HG03060 (cell line): ENCODE measurements at regions not wholly inside any gene's neighbourhood (a gene's known extent, or its start where the extent isn't known, plus 50 kb on each side); places are given as distances from the start of the nearest gene placed in this dataset.
A peak's percentile ranks its signal among the peaks of the same experiment; 100 is the strongest.

ENCODE experiments used
- ATAC-seq: cut with Tn5 transposase; IDR thresholded peaks from one replicate; pipeline ENCODE4 v1.9.1; 2021; ENCODE audit warnings: low read depth, moderate number of reproducible peaks; ENCODE audit not compliant: unreplicated experiment

- no peak for ATAC-seq
Observed at GRCh38 chr3:14304101-14305045, 98.0 kb upstream of the SLC6A6 start.

GRCh38 chr3:14305324-14305723 is 97.1 kb upstream of the SLC6A6 start:
- ATAC-seq, result no peak

GRCh38 chr3:14306142-14306541 is 96.3 kb upstream of the SLC6A6 start:
- no peak for ATAC-seq

GRCh38 chr3:14307656-14308302 is 94.6 kb upstream of the SLC6A6 start:
- ATAC-seq, result no peak

- no peak for ATAC-seq
Observed at GRCh38 chr3:14311729-14312128, 90.7 kb upstream of the SLC6A6 start.

GRCh38 chr3:14312375-14312774 is 90.0 kb upstream of the SLC6A6 start:
- no peak for ATAC-seq

- no peak for ATAC-seq
Observed at GRCh38 chr3:14317057-14317553, 85.3 kb upstream of the SLC6A6 start.

GRCh38 chr3:14318646-14319045 is 83.8 kb upstream of the SLC6A6 start:
- ATAC-seq, result no peak

GRCh38 chr3:14319654-14320182 is 82.7 kb upstream of the SLC6A6 start:
- peak; percentile 97 for ATAC-seq

- ATAC-seq, result no peak
Observed at GRCh38 chr3:14320219-14320618, 82.2 kb upstream of the SLC6A6 start.

GRCh38 chr3:14322001-14322400 is 80.4 kb upstream of the SLC6A6 start:
- ATAC-seq, result no peak

- ATAC-seq, result no peak
Observed at GRCh38 chr3:14322667-14323295, 79.6 kb upstream of the SLC6A6 start.

GRCh38 chr3:14323401-14324223 is 78.8 kb upstream of the SLC6A6 start:
- no peak for ATAC-seq

- no peak for ATAC-seq
Observed at GRCh38 chr3:14324224-14324944, 78.0 kb upstream of the SLC6A6 start.

GRCh38 chr3:14328422-14328821 is 74.0 kb upstream of the SLC6A6 start:
- no peak for ATAC-seq

- ATAC-seq, result no peak
Observed at GRCh38 chr3:14329116-14329830, 73.1 kb upstream of the SLC6A6 start.

GRCh38 chr3:14329842-14330241 is 72.6 kb upstream of the SLC6A6 start:
- no peak for ATAC-seq

- ATAC-seq, result no peak
Observed at GRCh38 chr3:14330508-14330907, 71.9 kb upstream of the SLC6A6 start.

GRCh38 chr3:14331251-14331650 is 71.2 kb upstream of the SLC6A6 start:
- no peak for ATAC-seq
